Fibroblast of lung (primary cell): ENCODE measurements at regions not wholly inside any gene's neighbourhood (a gene's known extent, or its start where the extent isn't known, plus 50 kb on each side); places are given as distances from the start of the nearest gene placed in this dataset.
"Not testable (repeated sequence)": the region's sequence is repeated elsewhere in the genome, so short reads cannot be mapped to it uniquely, and the experiment has no call there.

Experiments used
- DNase-seq, 2 donors: peaks; one replicate each; pipeline versions ENCODE4 v3.0.0 to v3.0.0-alpha.2; 2010; ENCODE audit warnings: low read depth in 2 of 2
- H2AFZ ChIP-seq: 2 replicates; pipeline ENCODE4 v1.5.1; 2012; ENCODE audit warnings: low read length, control low read depth, inconsistent platforms
- H3K27ac ChIP-seq: 2 replicates; pipeline ENCODE4 v1.5.1; 2011; ENCODE audit warnings: low read length, control low read depth; ENCODE audit not compliant: insufficient read depth
- H3K27me3 ChIP-seq: 2 replicates; pipeline ENCODE4 v1.5.1; 2011; ENCODE audit warnings: mild to moderate bottlenecking, low read length; ENCODE audit not compliant: control insufficient read depth, insufficient read depth
- H3K36me3 ChIP-seq: 2 replicates; pipeline ENCODE4 v1.5.1; 2011; ENCODE audit warnings: low read length; ENCODE audit not compliant: control insufficient read depth, insufficient read depth
- H3K4me1 ChIP-seq: 2 replicates; pipeline ENCODE4 v1.5.1; 2011; ENCODE audit warnings: low read length; ENCODE audit not compliant: control insufficient read depth, insufficient read depth; ENCODE audit errors: extremely low read depth
- H3K4me2 ChIP-seq: 2 replicates; pipeline ENCODE4 v1.5.1; 2011; ENCODE audit warnings: low read length, control low read depth; ENCODE audit not compliant: insufficient read depth; ENCODE audit errors: extremely low read depth
- H3K4me3 ChIP-seq, 4 experiments: fragments of 200-600 bp in 1 of 4; sonication (generic) in 1 of 4; replicated peaks in 1 of 4; 2 replicates each; pipeline ENCODE4 v1.5.1; 2011 to 2016; ENCODE audit warnings: low read length in 4 of 4, low read depth in 3 of 4, mild to moderate bottlenecking in 3 of 4, control low read depth in 2 of 4, inconsistent platforms in 1 of 4, mixed read lengths in 1 of 4; ENCODE audit not compliant: insufficient read depth in 1 of 4; ENCODE audit errors: control extremely low read depth in 1 of 4
- H3K79me2 ChIP-seq: 2 replicates; pipeline ENCODE4 v1.5.1; 2012; ENCODE audit warnings: mild to moderate bottlenecking, low read length, inconsistent platforms; ENCODE audit not compliant: control insufficient read depth, insufficient read depth
- H3K9ac ChIP-seq: 2 replicates; pipeline ENCODE4 v1.5.1; 2011; ENCODE audit warnings: mild to moderate bottlenecking, low read length, control low read depth; ENCODE audit not compliant: insufficient read depth
- H3K9me3 ChIP-seq: 2 replicates; pipeline ENCODE4 v1.5.1; 2012; ENCODE audit warnings: low read depth, low read length; ENCODE audit not compliant: control insufficient read depth, insufficient read depth
- H4K20me1 ChIP-seq: 2 replicates; pipeline ENCODE4 v1.5.1; 2011; ENCODE audit warnings: low read length; ENCODE audit not compliant: control insufficient read depth, insufficient read depth; ENCODE audit errors: extremely low read depth
- CTCF ChIP-seq, 2 donors: IDR thresholded peaks in 1 of 2; conservative IDR thresholded peaks in 1 of 2; 1 replicate in 1 of 2; 2 replicates in 1 of 2; pipeline ENCODE4 v1.5.1; 2011 to 2012; ENCODE audit warnings: low read length in 2 of 2, control low read depth in 1 of 2, inconsistent platforms in 1 of 2, low read depth in 1 of 2, mild to moderate bottlenecking in 1 of 2
- EZH2 ChIP-seq: IDR thresholded peaks from 2 replicates; pipeline ENCODE4 v1.5.1; 2012; ENCODE audit warnings: low read length, control low read depth, mild to moderate bottlenecking; ENCODE audit errors: missing control alignments

DNA sequence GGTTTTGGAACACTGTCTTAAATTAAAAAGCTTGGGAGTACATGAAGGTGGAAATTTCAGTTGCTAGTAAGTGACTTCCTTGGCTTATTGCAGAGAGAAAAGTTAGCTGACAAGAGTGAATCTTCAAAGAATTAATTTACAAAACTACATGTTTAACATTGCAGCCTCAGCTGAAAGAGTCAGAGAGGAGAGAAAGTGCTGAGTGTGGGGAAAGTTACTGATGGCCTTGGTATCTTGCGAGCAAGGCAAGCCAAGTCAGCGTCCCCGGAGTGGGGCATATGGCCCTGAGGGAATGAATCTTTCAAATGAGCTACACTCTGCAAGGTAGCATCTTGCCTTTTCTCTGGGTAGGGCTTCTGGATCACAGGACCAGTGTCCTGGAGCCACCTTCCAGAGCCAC lies 131.3 kb downstream of the LPIN1 start:
- Histone ChIP-seq H3K27me3 (no peaks in the 10 kb centered on the region), H2AFZ (no peak overlapping the region), H4K20me1 (no peaks in the 10 kb centered on the region), H3K27ac (no peak overlapping the region), H3K79me2 (no peaks in the 10 kb centered on the region), H3K9ac (no peak overlapping the region), H3K4me1 (no peaks in the 10 kb centered on the region), H3K4me3 (no peak overlapping the region), H3K36me3 (no peaks in the 10 kb centered on the region), H3K9me3 (no peaks in the 10 kb centered on the region), H3K4me2 (no peak overlapping the region)
- no peak for TF ChIP-seq EZH2
- TF ChIP-seq CTCF (conservative IDR thresholded peaks at IDR 0.05 in 1 of 2, IDR thresholded peaks at IDR 0.05 in 1 of 2; ENCODE audit: low read depth in 1 of 2, low read length in 2 of 2), result no peak
- DNase-seq, result no peak

GRCh38 chr2:11885253-11885652 lies 138.8 kb downstream of the LPIN1 start:
- not testable (repeated sequence) for H3K9me3 ChIP-seq, H4K20me1 ChIP-seq, H3K27ac ChIP-seq, H3K9ac ChIP-seq, H3K4me3 ChIP-seq, H3K36me3 ChIP-seq, DNase-seq, H3K27me3 ChIP-seq, H2AFZ ChIP-seq, H3K4me2 ChIP-seq, H3K4me1 ChIP-seq, H3K79me2 ChIP-seq

DNA sequence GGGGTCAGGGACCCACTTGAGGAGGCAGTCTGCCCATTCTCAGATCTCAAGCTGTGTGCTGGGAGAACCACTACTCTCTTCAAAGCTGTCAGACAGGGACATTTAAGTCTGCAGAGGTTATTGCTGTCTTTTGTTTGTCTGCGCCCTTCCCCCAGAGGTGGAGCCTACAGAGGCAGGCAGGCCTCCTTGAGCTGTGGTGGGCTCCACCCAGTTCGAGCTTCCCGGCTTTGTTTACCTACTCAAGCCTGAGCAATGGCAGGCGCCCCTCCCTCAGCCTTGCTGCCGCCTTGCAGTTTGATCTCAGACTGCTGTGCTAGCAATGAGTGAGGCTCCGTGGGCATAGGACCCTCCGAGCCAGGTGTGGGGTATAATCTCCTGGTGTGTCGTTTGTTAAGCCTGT lies 140.5 kb downstream of the LPIN1 start:
- H3K27ac ChIP-seq, H3K4me2 ChIP-seq, H3K9me3 ChIP-seq, H3K4me1 ChIP-seq, DNase-seq, H2AFZ ChIP-seq, H3K36me3 ChIP-seq, H3K9ac ChIP-seq, H3K4me3 ChIP-seq, H3K27me3 ChIP-seq, H3K79me2 ChIP-seq, H4K20me1 ChIP-seq: not testable (repeated sequence)

DNA sequence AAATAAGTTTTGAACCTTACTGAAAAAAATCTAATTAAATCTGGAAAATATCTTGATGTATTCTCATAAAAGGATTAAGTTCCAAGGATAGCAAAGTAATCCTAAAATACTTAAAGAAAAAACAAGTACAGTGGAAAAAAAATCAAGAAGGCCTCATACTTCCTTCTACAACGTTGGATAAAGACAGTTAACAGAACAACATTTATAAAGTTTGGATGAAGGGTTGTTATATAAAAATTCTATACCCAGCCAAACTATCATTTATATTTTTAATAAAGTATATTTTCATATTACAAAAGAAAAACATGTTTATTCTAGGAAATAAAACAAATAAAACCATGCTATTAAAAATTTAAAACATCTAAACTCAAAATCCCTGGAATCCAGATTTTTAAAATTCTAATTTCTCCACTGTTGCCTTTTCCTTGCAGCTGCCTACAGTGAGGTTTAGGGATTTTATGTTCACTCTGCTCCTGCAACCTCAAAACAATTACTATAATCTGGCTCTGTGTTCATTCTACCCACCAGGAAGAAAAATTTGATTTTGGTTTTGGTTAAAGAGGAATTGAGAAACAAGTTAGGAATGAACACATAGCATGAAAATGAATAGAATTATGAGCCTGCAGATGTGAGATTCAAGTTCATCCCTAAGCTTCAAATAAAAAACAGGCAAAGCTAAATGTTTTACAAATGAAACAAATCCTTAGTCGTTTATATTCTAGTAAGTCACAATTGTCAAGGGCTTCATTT lies 142.8 kb downstream of the LPIN1 start:
- Histone ChIP-seq H4K20me1 (no peaks in the 10 kb centered on the region), H3K9ac (no peak overlapping the region), H3K27me3 (no peaks in the 10 kb centered on the region), H3K4me1 (no peaks in the 10 kb centered on the region), H3K79me2 (no peaks in the 10 kb centered on the region), H3K36me3 (no peaks in the 10 kb centered on the region), H3K4me2 (no peak overlapping the region), H2AFZ (no peak overlapping the region), H3K9me3 (no peaks in the 10 kb centered on the region), H3K27ac (no peak overlapping the region), H3K4me3 (no peak overlapping the region)
- no peak for DNase-seq
- TF ChIP-seq EZH2, result no peak
- no peak for TF ChIP-seq CTCF (conservative IDR thresholded peaks at IDR 0.05 in 1 of 2, IDR thresholded peaks at IDR 0.05 in 1 of 2; ENCODE audit: low read depth in 1 of 2, low read length in 2 of 2)
